ELR (cell line): ENCODE measurements at regions not wholly inside any gene's neighbourhood (a gene's known extent, or its start where the extent isn't known, plus 50 kb on each side); places are given as distances from the start of the nearest gene placed in this dataset.
"Not testable (repeated sequence)": the region's sequence is repeated elsewhere in the genome, so short reads cannot be mapped to it uniquely, and the experiment has no call there.

Experiments used
- DNase-seq: peaks from one replicate; pipeline ENCODE4 v3.0.0-alpha.2; 2015; ENCODE audit warnings: low read depth

DNA sequence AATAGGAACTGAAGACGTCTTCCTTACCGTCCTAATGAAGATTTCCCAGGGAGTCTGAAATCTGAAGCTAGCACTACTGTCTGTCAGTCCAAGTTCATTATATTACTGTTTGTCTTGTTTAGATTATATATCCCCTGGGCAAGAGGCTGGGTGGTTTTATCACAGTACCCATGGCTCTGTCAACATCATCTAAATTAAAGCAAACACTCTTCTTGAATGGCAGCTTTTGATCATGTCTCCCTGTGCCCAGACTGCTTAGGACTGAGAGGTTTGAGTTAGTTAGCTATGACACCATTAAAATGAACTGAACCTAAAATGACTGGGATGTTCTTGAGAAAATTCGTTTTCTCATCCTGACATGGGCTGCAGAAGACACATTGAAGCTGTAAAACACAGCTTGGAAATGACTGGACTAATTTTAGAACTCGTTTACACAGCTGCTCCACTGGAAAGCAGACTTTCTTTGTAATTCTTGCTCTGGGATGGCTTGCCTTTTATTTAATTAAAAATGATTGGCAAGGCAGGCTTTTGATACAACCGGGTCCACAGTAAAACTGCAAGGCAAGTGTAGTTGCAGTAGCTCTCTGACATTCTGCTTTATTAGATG is 243.5 kb downstream of the MFSD1 start:
- no peak for DNase-seq

- DNase-seq: no peak
Observed at GRCh38 chr3:159047361-159047760, 245.5 kb downstream of the MFSD1 start.

DNA sequence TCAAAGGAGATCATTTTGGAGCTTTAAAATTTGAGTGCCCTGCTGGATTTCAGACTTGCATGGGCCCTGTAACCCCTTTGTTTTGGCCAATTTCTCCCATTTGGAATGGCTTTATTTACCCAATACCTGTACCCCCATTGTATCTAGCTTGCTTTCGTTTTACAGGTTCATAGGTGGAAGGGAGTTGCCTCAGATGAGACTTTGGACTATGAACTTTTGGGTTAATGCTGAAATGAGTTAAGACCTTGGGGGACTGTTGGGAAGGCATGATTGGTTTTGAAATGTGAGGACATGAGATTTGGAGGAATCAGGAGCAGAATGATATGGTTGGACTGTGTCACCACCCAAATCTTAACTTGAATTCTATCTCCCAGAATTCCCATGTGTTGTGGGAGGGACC is 250.6 kb downstream of the MFSD1 start:
- DNase-seq: not testable (repeated sequence)

- peak; percentile 27 for DNase-seq
Observed at GRCh38 chr3:159057621-159058020, 255.8 kb downstream of the MFSD1 start.

DNA sequence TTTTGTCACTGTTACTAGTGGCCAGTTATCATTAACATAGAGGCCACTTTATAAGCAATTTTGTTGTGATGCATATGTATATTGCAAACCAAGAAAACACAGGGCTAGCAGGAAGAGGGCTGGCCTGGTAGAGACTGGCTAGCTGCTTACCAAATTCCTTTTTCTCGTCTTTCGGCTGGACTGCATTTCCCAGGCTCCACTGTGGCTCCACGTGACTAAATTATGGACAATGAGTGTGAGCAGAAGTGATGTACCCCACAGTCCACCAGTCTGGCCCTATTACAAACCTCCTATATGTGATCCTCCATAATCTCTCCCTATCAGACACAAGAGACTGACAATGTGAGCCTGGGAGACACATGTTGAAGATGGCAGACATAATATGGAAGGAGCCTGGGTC is 257.0 kb downstream of the MFSD1 start:
- no peak for DNase-seq

DNA sequence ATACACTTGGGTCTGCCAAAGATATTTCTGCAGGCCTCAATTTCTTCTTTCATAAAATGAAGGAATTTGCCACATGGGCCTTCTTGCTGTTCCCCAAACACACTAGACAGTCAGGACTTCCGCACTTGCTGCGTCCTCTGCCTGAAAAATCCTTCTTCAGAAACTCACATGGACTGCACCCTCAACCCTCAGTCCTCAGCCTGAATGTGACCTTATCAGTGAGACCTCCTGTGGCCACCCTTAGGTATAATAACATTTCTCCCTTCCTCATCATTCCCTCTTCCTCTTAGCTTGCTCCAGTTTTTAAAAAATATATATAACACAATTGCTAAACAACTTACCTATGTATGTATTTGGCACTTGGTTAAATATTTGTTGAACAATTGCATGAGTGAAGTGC is 257.5 kb downstream of the MFSD1 start:
- peak; percentile 9 for DNase-seq

DNA sequence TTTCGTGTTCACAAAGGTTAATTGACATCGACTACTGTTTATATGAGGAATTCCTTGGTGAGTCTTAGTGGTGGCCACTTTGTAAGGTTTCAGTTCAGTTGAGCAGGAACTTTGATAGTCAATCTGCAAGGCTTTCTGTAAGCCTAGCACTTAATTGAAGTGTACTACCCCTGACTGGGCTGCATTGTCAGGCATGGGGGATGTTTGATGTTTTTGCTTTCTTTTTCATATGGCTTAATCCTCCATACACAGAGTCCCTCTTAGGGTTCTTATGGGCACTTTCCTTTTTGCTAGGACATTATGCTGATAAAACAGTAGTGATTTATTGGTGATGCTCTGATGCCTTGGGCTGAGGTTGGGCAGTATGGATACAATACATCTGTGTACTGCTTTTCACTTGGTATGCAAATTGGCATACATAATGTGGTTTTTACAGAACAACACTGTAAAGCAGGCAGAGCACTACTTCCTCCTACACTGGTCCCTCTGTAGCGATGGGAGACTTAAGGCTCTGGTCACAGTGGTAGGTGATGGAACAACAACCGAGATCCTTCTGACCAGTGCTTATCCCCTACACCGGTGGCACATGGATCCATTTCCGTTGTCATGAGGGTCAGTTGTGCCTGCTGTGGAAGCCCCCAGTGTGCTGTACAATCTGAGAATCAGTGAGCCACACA is 261.0 kb downstream of the MFSD1 start:
- no peak for DNase-seq

DNA sequence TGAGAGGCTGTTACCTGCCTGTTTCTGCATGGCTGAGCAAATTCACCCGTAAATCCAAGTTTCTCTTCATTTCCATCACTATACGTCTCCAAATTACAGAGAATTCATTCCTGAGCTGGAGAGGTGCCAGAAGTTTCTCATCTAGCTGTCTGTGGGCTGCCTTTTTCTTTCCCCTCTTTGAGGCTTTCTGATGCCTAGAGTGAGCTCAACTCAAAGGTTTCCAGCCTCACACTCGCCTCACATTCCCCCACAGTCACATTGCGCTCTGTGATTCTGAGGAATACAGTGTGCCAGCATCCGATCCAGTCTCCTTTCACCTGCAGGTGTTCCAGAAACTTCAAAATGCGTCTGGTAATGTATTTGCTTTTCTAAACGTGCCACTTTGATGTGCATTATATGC is 267.2 kb downstream of the MFSD1 start, which contains the start of gene IQCJ:
Gene IQCJ (plus strand): TSS at position 229 of the 400 bp plus-strand sequence.
- DNase-seq: no peak

DNA sequence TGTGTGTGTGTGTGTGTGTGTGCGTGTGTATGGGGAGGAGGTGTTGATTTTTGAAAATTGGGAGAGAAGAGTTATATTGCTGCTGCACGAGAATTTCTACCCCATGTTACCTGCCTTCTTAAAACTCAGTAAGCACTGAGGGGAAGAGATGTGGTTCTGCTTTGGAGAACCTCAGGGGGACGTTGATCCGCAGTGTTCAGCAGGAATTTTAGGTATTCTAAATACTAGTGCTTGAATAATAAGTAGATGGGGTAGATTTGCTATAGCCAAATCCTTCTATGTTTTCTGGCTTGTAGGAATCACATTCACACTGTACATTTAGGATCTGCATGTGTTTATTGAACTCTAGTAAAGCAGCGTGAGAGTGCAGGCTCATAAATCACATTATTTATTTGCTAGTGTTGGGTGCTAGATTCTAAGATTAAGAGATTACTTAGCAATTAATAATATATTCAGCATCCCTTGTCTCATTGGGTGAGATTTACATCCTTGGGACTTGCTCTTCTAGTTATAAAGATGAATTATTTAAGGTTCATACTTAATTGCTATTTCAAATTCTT is 268.1 kb downstream of the MFSD1 start:
- DNase-seq: no peak

- DNase-seq: no peak
Observed at GRCh38 chr3:159074756-159075701, 273.2 kb downstream of the MFSD1 start.

DNA sequence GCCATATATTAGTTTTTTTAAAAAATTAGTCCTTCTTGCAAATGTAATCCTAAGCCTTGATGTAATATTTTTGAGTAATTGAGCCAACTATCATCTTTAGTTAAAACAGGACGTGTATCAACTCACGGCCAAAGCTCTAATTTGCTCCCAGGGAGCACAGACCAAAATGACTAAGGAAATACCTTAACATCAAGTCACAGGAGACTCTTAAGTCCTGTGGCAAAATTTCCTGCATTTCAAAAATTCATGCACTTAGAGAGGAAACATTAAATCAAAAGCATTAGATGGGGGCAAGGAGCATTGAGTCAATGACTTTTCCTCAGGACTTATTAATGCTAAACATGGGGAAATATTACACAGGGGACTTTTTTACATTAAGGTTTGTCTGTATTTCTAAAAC is 276.0 kb downstream of the MFSD1 start:
- DNase-seq: peak; percentile 98

DNA sequence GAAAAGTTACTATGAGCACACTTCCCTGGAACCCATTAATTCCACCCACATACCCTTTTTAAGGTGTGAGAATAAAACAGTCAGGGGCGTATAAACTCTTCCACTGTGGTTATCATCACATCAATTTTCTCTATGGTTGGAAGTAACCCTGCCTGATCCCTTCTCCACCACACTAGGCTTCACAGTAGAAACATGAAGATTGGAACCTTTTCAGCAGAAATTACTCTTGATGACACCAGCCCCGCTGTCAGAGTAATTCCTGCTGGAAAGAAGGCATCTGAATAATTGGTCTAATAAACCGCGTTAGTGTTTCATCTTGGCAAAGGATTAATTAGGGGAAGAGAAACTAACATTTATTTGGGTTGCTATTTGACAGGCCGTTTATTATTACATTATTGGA is 278.4 kb downstream of the MFSD1 start:
- DNase-seq: no peak

GRCh38 chr3:159080821-159081220 is 279.0 kb downstream of the MFSD1 start:
- DNase-seq: peak; percentile 10

DNA sequence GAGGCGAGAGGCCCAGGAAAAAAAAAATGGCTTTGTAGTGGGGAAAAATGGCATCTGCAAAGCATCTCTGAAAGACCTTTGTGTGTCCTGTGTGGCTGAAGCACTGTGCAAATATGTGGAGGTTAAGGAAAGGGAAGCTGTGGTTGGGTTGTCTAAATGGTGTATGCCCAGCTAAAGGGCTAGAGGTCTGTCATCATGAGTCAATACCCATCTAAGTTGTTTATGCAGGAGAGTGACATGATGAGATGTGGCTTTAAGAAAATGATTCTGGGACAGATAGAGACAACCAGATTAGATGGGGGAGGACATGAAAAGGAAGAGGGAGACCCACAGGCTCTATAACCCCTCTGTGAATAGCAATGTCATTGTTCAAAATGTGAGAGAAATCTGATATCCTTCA is 280.7 kb downstream of the MFSD1 start:
- DNase-seq: peak; percentile 98

- DNase-seq: peak; percentile 37
Observed at GRCh38 chr3:159091936-159092335, 290.1 kb downstream of the MFSD1 start.

DNA sequence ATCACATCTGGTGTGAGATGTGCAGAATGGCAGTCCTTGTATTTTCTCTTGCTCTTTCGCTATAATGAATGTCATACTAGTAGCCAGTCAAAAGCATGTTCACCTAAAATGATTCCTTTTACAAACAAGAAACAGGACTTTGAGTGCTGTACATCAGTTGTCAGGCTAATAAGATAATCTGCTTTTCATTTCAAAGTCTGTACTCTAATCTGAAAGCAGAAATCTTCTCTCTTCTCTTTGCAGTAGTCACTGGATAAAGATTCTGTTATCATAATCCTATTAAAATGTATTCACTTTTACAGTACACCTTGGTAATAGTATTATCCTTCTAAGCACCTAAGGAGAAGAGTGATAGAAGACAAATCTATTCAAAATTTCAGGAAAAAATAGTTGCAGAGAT is 300.1 kb downstream of the MFSD1 start:
- no peak for DNase-seq

GRCh38 chr3:159112724-159113123 is 310.9 kb downstream of the MFSD1 start:
- DNase-seq: no peak

GRCh38 chr3:159113221-159113875 is 311.5 kb downstream of the MFSD1 start:
- no peak for DNase-seq

GRCh38 chr3:159114582-159114981 is 312.7 kb downstream of the MFSD1 start:
- no peak for DNase-seq

- no peak for DNase-seq
Observed at GRCh38 chr3:159123877-159124276, 322.0 kb downstream of the MFSD1 start.

GRCh38 chr3:159126261-159127020 is 324.6 kb downstream of the MFSD1 start:
- peak; percentile 82 for DNase-seq
